HG02571 (cell line): ENCODE measurements at regions not wholly inside any gene's neighbourhood (a gene's known extent, or its start where the extent isn't known, plus 50 kb on each side); places are given as distances from the start of the nearest gene placed in this dataset.

Experiments used
- ATAC-seq: cut with Tn5 transposase; IDR thresholded peaks from one replicate; pipeline ENCODE4 v1.9.1; 2021; ENCODE audit warnings: mild to moderate bottlenecking, moderate library complexity; ENCODE audit not compliant: unreplicated experiment

- no peak for ATAC-seq
Measured at GRCh38 chr7:79877874-79878465, 256.7 kb upstream of the GNAI1 start.

GRCh38 chr7:79876848-79877252, 257.8 kb upstream of the GNAI1 start:
- no peak for ATAC-seq

- no peak for ATAC-seq
Measured at GRCh38 chr7:79874797-79875196, 259.8 kb upstream of the GNAI1 start.

- ATAC-seq: no peak
Measured at GRCh38 chr7:79872176-79872575, 262.5 kb upstream of the GNAI1 start.

- ATAC-seq: no peak
Measured at GRCh38 chr7:79868010-79868409, 266.6 kb upstream of the GNAI1 start.

GRCh38 chr7:79862447-79863210, 272.0 kb upstream of the GNAI1 start:
- ATAC-seq: no peak

GRCh38 chr7:79855172-79855571, 279.5 kb upstream of the GNAI1 start:
- no peak for ATAC-seq

- no peak for ATAC-seq
Measured at GRCh38 chr7:79854621-79855020, 280.0 kb upstream of the GNAI1 start.

GRCh38 chr7:79837915-79838314, 296.7 kb upstream of the GNAI1 start:
- ATAC-seq: no peak

- ATAC-seq: no peak
Measured at GRCh38 chr7:79833616-79834015, 301.0 kb upstream of the GNAI1 start.

GRCh38 chr7:79828866-79829265, 305.8 kb upstream of the GNAI1 start:
- no peak for ATAC-seq

- no peak for ATAC-seq
Measured at GRCh38 chr7:79823246-79823951, 311.2 kb upstream of the GNAI1 start.

GRCh38 chr7:79822620-79823240, 311.9 kb upstream of the GNAI1 start:
- ATAC-seq: no peak

GRCh38 chr7:79820387-79820786, 314.2 kb upstream of the GNAI1 start:
- ATAC-seq: no peak

GRCh38 chr7:79810916-79811315, 323.7 kb upstream of the GNAI1 start:
- no peak for ATAC-seq

GRCh38 chr7:79806161-79806734, 328.4 kb upstream of the GNAI1 start:
- ATAC-seq: no peak

- no peak for ATAC-seq
Measured at GRCh38 chr7:79790656-79791262, 337.3 kb upstream of the MAGI2 start.

GRCh38 chr7:79789584-79790345, 336.3 kb upstream of the MAGI2 start:
- ATAC-seq: no peak

GRCh38 chr7:79787623-79788022, 334.2 kb upstream of the MAGI2 start:
- no peak for ATAC-seq

- ATAC-seq: no peak
Measured at GRCh38 chr7:79787096-79787495, 333.6 kb upstream of the MAGI2 start.
